Parathyroid adenoma (tissue), 2 donors: ENCODE measurements at regions not wholly inside any gene's neighbourhood (a gene's known extent, or its start where the extent isn't known, plus 50 kb on each side); places are given as distances from the start of the nearest gene placed in this dataset.

ENCODE experiments used
- H2AFZ ChIP-seq: fragments of 300-600 bp; sonication (generic); one replicate; pipeline ENCODE4 v1.7.0; 2017; ENCODE audit warnings: antibody characterized with exemption, mild to moderate bottlenecking
- H3K27ac ChIP-seq: fragments of 300-600 bp; sonication (generic); one replicate; pipeline ENCODE4 v1.7.0; 2017
- H3K27me3 ChIP-seq: fragments of 300-600 bp; sonication (generic); one replicate; pipeline ENCODE4 v1.7.0; 2017; ENCODE audit warnings: low read length; ENCODE audit not compliant: control insufficient read depth, insufficient read depth
- H3K36me3 ChIP-seq: fragments of 300-600 bp; sonication (generic); one replicate; pipeline ENCODE4 v1.7.0; 2017; ENCODE audit warnings: low read length; ENCODE audit not compliant: control insufficient read depth, insufficient read depth
- H3K4me1 ChIP-seq: fragments of 300-600 bp; sonication (generic); one replicate; pipeline ENCODE4 v1.7.0; 2017; ENCODE audit warnings: control low read depth
- H3K4me2 ChIP-seq: fragments of 300-600 bp; sonication (generic); one replicate; pipeline ENCODE4 v1.7.0; 2017; ENCODE audit warnings: low read length
- H3K4me3 ChIP-seq: fragments of 300-600 bp; sonication (generic); one replicate; pipeline ENCODE4 v1.7.0; 2017; ENCODE audit warnings: low read depth, low read length
- H3K79me2 ChIP-seq: fragments of 300-600 bp; sonication (generic); one replicate; pipeline ENCODE4 v1.7.0; 2017; ENCODE audit warnings: control low read depth
- H3K9ac ChIP-seq: fragments of 300-600 bp; sonication (generic); one replicate; pipeline ENCODE4 v1.7.0; 2017; ENCODE audit warnings: mild to moderate bottlenecking
- H3K9me3 ChIP-seq: fragments of 300-600 bp; sonication (generic); one replicate; pipeline ENCODE4 v1.7.0; 2017; ENCODE audit warnings: low read length; ENCODE audit not compliant: control insufficient read depth
- CTCF ChIP-seq: fragments of 300-600 bp; sonication (generic); IDR thresholded peaks from one replicate; pipeline ENCODE4 v1.7.0; 2017; ENCODE audit warnings: antibody characterized with exemption, mild to moderate bottlenecking
- donor health status: primary hyperparathyroidism.

DNA sequence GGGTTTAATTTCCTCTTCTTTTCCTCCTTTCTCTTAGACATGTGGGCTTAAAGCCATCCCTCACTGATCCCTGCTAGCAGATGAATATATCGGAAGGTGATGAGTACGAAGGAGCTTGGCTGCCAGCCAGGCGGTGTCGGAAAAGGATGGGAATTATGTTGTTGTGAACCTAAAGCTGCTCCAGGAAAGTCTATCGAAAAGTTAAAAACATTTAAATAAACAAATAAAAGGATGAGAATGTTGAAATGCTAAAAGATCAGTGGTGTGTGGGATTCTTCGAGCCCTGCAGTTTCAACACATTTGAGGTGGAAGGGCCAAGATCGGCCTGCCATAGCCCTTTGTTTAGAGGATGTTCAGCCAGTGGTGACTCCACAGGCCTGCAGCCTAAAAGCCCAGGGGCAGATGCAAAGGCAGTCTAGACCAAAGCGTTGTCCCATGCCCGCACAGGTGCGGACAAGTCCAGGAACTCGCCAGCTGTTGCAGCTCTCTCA lies 107.9 kb downstream of the JCAD start:
- H3K4me2 ChIP-seq = no peak overlapping the region
- H2AFZ ChIP-seq = no peak overlapping the region
- no peak overlapping the region for H3K4me3 ChIP-seq
- no peaks in the 10 kb centered on the region for H3K27me3 ChIP-seq
- TF ChIP-seq CTCF = no peak
- H3K27ac ChIP-seq = no peak overlapping the region
- no peaks in the 10 kb centered on the region for H3K4me1 ChIP-seq
- no peaks in the 10 kb centered on the region for H3K36me3 ChIP-seq
- no peak overlapping the region for H3K9ac ChIP-seq
- no peaks in the 10 kb centered on the region for H3K9me3 ChIP-seq
- H3K79me2 ChIP-seq = no peaks in the 10 kb centered on the region

GRCh38 chr10:29950391-29950790 lies 109.0 kb downstream of the JCAD start:
- H3K9ac ChIP-seq = no peak overlapping the region
- no peaks in the 10 kb centered on the region for H3K36me3 ChIP-seq
- H3K9me3 ChIP-seq = no peaks in the 10 kb centered on the region
- no peak overlapping the region for H2AFZ ChIP-seq
- no peaks in the 10 kb centered on the region for H3K27me3 ChIP-seq
- H3K79me2 ChIP-seq = no peaks in the 10 kb centered on the region
- no peak overlapping the region for H3K4me2 ChIP-seq
- H3K4me1 ChIP-seq = no peaks in the 10 kb centered on the region
- H3K4me3 ChIP-seq = no peak overlapping the region
- no peak for TF ChIP-seq CTCF
- no peak overlapping the region for H3K27ac ChIP-seq

- Histone ChIP-seq H3K36me3 (no peaks in the 10 kb centered on the region), H3K9ac (no peak overlapping the region), H3K4me1 (no peaks in the 10 kb centered on the region), H3K4me2 (no peak overlapping the region), H3K79me2 (no peaks in the 10 kb centered on the region), H3K27ac (no peak overlapping the region), H3K27me3 (no peaks in the 10 kb centered on the region), H2AFZ (no peak overlapping the region), H3K9me3 (no peaks in the 10 kb centered on the region), H3K4me3 (no peak overlapping the region)
- TF ChIP-seq CTCF = no peak
These were observed 109.9 kb downstream of the JCAD start for GRCh38 chr10:29949411-29950011.

- no peaks in the 10 kb centered on the region for H3K4me1 ChIP-seq
- no peak overlapping the region for H3K9ac ChIP-seq
- no peaks in the 10 kb centered on the region for H3K9me3 ChIP-seq
- TF ChIP-seq CTCF = no peak
- no peaks in the 10 kb centered on the region for H3K79me2 ChIP-seq
- no peak overlapping the region for H2AFZ ChIP-seq
- no peaks in the 10 kb centered on the region for H3K27me3 ChIP-seq
- no peak overlapping the region for H3K4me2 ChIP-seq
- H3K27ac ChIP-seq = no peak overlapping the region
- H3K4me3 ChIP-seq = no peak overlapping the region
- H3K36me3 ChIP-seq = no peaks in the 10 kb centered on the region
These were observed 110.5 kb downstream of the JCAD start for GRCh38 chr10:29948881-29949355.

DNA sequence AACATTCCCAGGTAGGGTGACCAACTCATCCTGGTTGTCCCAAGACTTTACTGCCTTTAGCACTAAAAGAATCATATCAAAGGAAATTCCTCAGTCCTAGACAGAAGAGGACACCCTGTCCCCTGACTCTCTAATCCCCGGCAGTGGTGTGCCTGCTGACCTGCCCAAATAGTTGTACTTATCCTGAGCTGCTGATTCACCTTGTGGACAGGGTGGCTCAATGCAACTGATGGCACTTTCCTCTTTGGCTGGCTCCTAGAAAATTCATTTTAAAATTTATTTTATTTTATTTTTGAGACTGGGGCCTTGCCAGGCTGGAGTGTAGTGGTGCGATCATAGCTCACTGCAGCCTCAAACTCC lies 111.7 kb downstream of the JCAD start:
- Histone ChIP-seq H3K9me3 (no peaks in the 10 kb centered on the region), H3K27ac (no peak overlapping the region), H3K9ac (no peak overlapping the region), H3K36me3 (no peaks in the 10 kb centered on the region), H3K4me1 (no peaks in the 10 kb centered on the region), H3K4me3 (no peak overlapping the region), H3K27me3 (no peaks in the 10 kb centered on the region), H3K4me2 (no peak overlapping the region), H2AFZ (no peak overlapping the region), H3K79me2 (no peaks in the 10 kb centered on the region)
- no peak for TF ChIP-seq CTCF
